ENCODE measurements at regions not wholly inside any gene's neighbourhood (a gene's known extent, or its start where the extent isn't known, plus 50 kb on each side); places are given as distances from the start of the nearest gene placed in this dataset.

DNA sequence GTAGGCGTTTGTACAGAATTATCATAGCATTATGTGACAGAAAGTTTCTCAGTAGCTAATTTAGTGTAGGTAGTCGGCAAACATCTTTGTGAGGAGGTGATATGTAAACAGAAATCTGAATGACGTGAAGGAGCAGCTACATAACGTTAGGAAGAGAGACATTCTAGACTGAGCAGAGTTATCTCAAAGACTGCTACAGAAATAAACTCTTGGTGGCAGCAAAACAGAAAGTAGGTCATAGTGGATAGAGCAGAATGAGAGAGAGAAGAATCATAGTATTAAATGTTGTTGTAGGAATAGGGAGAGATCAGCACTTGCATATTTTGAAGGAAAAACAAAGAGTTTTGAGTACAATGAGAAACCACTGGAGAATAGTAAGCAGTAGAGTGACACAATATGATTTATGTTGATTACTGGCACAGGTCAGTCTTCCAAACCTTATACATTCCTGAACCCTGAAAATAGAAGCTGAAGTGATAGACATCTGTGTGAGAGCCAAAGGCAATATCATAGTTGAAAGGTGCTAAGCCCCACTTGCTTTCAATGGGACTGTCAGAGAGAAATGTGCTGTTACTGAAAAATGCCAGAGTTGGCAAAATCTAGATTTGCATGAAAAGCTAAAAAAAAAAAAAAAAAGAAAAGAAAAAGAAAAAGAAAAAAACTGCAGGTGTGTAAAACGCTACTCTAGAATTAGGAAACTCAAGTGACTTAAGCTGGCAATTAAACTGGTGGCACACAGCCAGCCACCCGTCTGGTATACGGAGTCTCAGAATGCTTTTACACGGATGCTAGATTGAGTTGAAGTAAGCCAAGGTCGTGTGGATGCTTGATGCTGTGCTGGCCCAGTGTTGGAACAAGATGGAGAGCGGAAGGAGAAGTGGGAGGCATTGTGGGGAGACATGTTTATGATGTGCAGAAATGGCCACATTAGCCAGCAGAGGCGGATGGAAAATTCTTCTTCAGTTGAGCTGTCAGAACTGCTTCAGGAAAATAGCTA lies 750.2 kb upstream of the HS3ST1 start (continued):
- TF ChIP-seq, protein P1, sequence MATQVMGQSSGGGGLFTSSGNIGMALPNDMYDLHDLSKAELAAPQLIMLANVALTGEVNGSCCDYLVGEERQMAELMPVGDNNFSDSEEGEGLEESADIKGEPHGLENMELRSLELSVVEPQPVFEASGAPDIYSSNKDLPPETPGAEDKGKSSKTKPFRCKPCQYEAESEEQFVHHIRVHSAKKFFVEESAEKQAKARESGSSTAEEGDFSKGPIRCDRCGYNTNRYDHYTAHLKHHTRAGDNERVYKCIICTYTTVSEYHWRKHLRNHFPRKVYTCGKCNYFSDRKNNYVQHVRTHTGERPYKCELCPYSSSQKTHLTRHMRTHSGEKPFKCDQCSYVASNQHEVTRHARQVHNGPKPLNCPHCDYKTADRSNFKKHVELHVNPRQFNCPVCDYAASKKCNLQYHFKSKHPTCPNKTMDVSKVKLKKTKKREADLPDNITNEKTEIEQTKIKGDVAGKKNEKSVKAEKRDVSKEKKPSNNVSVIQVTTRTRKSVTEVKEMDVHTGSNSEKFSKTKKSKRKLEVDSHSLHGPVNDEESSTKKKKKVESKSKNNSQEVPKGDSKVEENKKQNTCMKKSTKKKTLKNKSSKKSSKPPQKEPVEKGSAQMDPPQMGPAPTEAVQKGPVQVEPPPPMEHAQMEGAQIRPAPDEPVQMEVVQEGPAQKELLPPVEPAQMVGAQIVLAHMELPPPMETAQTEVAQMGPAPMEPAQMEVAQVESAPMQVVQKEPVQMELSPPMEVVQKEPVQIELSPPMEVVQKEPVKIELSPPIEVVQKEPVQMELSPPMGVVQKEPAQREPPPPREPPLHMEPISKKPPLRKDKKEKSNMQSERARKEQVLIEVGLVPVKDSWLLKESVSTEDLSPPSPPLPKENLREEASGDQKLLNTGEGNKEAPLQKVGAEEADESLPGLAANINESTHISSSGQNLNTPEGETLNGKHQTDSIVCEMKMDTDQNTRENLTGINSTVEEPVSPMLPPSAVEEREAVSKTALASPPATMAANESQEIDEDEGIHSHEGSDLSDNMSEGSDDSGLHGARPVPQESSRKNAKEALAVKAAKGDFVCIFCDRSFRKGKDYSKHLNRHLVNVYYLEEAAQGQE (IDR thresholded peaks at IDR 0.05): no peak

DNA sequence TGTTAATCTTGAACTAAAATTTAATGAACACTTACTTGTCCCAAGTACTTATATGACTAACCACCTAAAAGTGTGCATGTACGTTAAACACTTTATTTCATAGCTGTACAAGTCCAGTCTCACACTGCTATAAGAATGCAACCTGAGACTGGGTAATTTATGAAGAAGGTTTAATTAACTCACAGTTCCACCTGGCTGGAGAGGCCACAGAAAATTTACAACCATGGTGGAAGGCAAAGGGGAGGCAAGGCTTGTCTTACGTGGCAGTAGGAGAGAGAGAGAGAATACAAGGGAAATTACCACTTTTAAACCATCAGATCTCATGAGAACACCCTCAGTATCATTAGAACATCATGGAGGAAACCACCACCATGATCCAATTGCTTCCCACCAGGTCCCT lies 748.7 kb upstream of the HS3ST1 start:
- DNase-seq (ENCODE audit: low spot score): no peak
- Histone ChIP-seq H3K9me3 (ENCODE audit: control insufficient read depth in 4 of 4, low read length in 3 of 4) (peaks cover 0 to 2% (median 0%) of the 10 kb centered on the region in 4 donors), H3K4me3 (ENCODE audit: low read depth in 1 of 3, low read length in 3 of 3) (no peak overlapping the region), H3K27me3 (ENCODE audit: control insufficient read depth in 4 of 4, insufficient read depth in 4 of 4, low read length in 3 of 4) (no peaks in the 10 kb centered on the region), H3K9ac (ENCODE audit: low read depth in 1 of 2, low read length in 2 of 2) (no peak overlapping the region), H3K36me3 (ENCODE audit: control insufficient read depth in 4 of 4, insufficient read depth in 3 of 4, low read depth in 1 of 4, low read length in 3 of 4) (no peaks in the 10 kb centered on the region), H3K4me1 (ENCODE audit: control insufficient read depth in 4 of 4, insufficient read depth in 4 of 4, low read length in 3 of 4) (no peaks in the 10 kb centered on the region), H3K27ac (ENCODE audit: low read depth in 1 of 2, low read length in 2 of 2) (no peak overlapping the region)
- TF ChIP-seq FOXA2 (IDR thresholded peaks at IDR 0.05) (no peak), HNF4A (conservative IDR thresholded peaks at IDR 0.05) (no peak), SP1 (IDR thresholded peaks at IDR 0.05) (no peak)
- TF ChIP-seq, protein P2, sequence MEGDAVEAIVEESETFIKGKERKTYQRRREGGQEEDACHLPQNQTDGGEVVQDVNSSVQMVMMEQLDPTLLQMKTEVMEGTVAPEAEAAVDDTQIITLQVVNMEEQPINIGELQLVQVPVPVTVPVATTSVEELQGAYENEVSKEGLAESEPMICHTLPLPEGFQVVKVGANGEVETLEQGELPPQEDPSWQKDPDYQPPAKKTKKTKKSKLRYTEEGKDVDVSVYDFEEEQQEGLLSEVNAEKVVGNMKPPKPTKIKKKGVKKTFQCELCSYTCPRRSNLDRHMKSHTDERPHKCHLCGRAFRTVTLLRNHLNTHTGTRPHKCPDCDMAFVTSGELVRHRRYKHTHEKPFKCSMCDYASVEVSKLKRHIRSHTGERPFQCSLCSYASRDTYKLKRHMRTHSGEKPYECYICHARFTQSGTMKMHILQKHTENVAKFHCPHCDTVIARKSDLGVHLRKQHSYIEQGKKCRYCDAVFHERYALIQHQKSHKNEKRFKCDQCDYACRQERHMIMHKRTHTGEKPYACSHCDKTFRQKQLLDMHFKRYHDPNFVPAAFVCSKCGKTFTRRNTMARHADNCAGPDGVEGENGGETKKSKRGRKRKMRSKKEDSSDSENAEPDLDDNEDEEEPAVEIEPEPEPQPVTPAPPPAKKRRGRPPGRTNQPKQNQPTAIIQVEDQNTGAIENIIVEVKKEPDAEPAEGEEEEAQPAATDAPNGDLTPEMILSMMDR (IDR thresholded peaks at IDR 0.05; ENCODE audit: low read depth, low read length, missing input control): no peak
- TF ChIP-seq, protein P1 (IDR thresholded peaks at IDR 0.05): no peak
- TF ChIP-seq, protein P3, sequence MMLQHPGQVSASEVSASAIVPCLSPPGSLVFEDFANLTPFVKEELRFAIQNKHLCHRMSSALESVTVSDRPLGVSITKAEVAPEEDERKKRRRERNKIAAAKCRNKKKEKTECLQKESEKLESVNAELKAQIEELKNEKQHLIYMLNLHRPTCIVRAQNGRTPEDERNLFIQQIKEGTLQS (IDR thresholded peaks at IDR 0.05): no peak
- WGBS: 75% methylated on average over 2 of the region's 2 CpGs

DNA sequence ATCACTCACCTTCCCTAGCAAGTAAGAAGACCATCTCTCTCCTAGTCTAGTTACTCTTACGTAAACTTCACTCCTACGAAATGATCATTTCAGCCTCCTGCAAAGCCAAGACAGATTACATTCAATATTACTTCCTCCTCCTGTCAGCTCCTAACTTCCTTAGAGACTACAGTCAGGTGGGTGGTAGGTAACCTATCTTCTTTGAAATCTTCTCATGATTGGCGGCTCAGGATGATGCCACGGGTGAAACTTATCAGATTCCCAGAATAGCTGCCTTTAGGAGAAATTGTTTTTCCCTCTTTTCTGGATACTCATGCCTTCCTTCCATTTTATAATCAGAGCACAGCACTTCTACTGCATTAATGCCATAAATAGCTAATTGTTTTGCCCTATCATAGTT lies 744.8 kb upstream of the HS3ST1 start:
- Histone ChIP-seq H3K27ac (ENCODE audit: low read depth in 1 of 2, low read length in 2 of 2) (no peak overlapping the region), H3K9me3 (ENCODE audit: control insufficient read depth in 4 of 4, low read length in 3 of 4) (peaks cover 0 to under 1% (median 0%) of the 10 kb centered on the region in 4 donors), H3K9ac (ENCODE audit: low read depth in 1 of 2, low read length in 2 of 2) (no peak overlapping the region), H3K4me3 (ENCODE audit: low read depth in 1 of 3, low read length in 3 of 3) (no peak overlapping the region), H3K36me3 (ENCODE audit: control insufficient read depth in 4 of 4, insufficient read depth in 3 of 4, low read depth in 1 of 4, low read length in 3 of 4) (no peaks in the 10 kb centered on the region), H3K27me3 (ENCODE audit: control insufficient read depth in 4 of 4, insufficient read depth in 4 of 4, low read length in 3 of 4) (no peaks in the 10 kb centered on the region), H3K4me1 (ENCODE audit: control insufficient read depth in 4 of 4, insufficient read depth in 4 of 4, low read length in 3 of 4) (no peaks in the 10 kb centered on the region)
- TF ChIP-seq RAD21 (IDR thresholded peaks at IDR 0.05): no peak
- TF ChIP-seq EGR1 (IDR thresholded peaks at IDR 0.05; ENCODE audit: low read depth in 2 of 2): no peak
- TF ChIP-seq RXRA (IDR thresholded peaks at IDR 0.05): no peak
- TF ChIP-seq HNF4A (conservative IDR thresholded peaks at IDR 0.05): no peak
- 70% methylated on average over 4 of the region's 4 CpGs for WGBS
- no peak for DNase-seq (ENCODE audit: low spot score)
